H1 (cell line): ENCODE measurements at regions not wholly inside any gene's neighbourhood (a gene's known extent, or its start where the extent isn't known, plus 50 kb on each side); places are given as distances from the start of the nearest gene placed in this dataset.

Source experiments
- CTCF ChIA-PET: fragments of 300-600 bp; sonication (Branson Sonifier 250); formaldehyde crosslinking; loops from one replicate; lab custom pipeline; 2021; ENCODE audit not compliant: partially characterized antibody; lab: Charles Lee
- POLR2A ChIA-PET: fragments of 300-600 bp; sonication (Branson Sonifier 250); formaldehyde crosslinking; loops from one replicate; lab custom pipeline; 2021; ENCODE audit warnings: inconsistent platforms; ENCODE audit not compliant: partially characterized antibody; lab: Charles Lee
- DNase-seq, 2 experiments: peaks; one replicate each; pipeline versions ENCODE4 v3.0.0 to v3.0.0-alpha.2; 2010 to 2022; ENCODE audit warnings: low spot score in 2 of 2, low read depth in 1 of 2, mixed read lengths in 1 of 2
- FAIRE-seq: peaks from 2 replicates; lab custom pipeline; 2011; peaks lifted over from hg19 to GRCh38; lab: Jason Lieb, UNC
- H2AFZ ChIP-seq: 2 replicates; pipeline ENCODE4 v1.8.1; 2012; ENCODE audit warnings: low read length, inconsistent platforms
- H2AK5ac ChIP-seq: 2 replicates; pipeline ENCODE4 v1.6.1; 2013; ENCODE audit warnings: low read depth, low read length
- H2BK120ac ChIP-seq: replicated peaks from 2 replicates; pipeline ENCODE3; 2013; ENCODE audit warnings: low read depth, low read length, inconsistent platforms
- H2BK12ac ChIP-seq: 2 replicates; pipeline ENCODE4 v1.6.1; 2013; ENCODE audit warnings: low read depth, low read length
- H2BK15ac ChIP-seq: 2 replicates; pipeline ENCODE4 v1.6.1; 2013; ENCODE audit warnings: low read length
- H2BK20ac ChIP-seq: 2 replicates; pipeline ENCODE4 v1.6.1; 2013; ENCODE audit warnings: low read length
- H2BK5ac ChIP-seq: 2 replicates; pipeline ENCODE4 v1.6.1; 2013; ENCODE audit warnings: low read depth, low read length
- H3K14ac ChIP-seq: 2 replicates; pipeline ENCODE4 v1.6.1; 2013; ENCODE audit warnings: inconsistent platforms; ENCODE audit not compliant: insufficient read length
- H3K18ac ChIP-seq: 2 replicates; pipeline ENCODE4 v1.6.1; 2013; ENCODE audit warnings: low read length; ENCODE audit errors: extremely low read depth
- H3K23ac ChIP-seq: 2 replicates; pipeline ENCODE4 v1.6.1; 2013; ENCODE audit warnings: inconsistent platforms; ENCODE audit not compliant: insufficient read length
- H3K23me2 ChIP-seq: 2 replicates; pipeline ENCODE4 v1.6.1; 2013; ENCODE audit warnings: low read depth, low read length
- H3K27ac ChIP-seq: 2 replicates; pipeline ENCODE4 v1.6.1; 2011; ENCODE audit warnings: low read depth, low read length, inconsistent platforms
- H3K27me3 ChIP-seq, 4 experiments: replicated peaks in 1 of 4; 1 replicate in 1 of 4; 2 replicates in 3 of 4; pipeline versions ENCODE4 v1.6.1 to v1.8.1; 2011 to 2013; ENCODE audit warnings: low read length in 3 of 4, mild to moderate bottlenecking in 3 of 4, inconsistent platforms in 2 of 4, mixed read lengths in 2 of 4, moderate library complexity in 1 of 4; ENCODE audit not compliant: control insufficient read depth in 3 of 4, insufficient read depth in 3 of 4; ENCODE audit errors: extremely low read depth in 1 of 4
- H3K36me3 ChIP-seq, 4 experiments: 2 replicates each; pipeline versions ENCODE4 v1.6.1 to v1.8.1; 2011 to 2013; ENCODE audit warnings: mild to moderate bottlenecking in 4 of 4, low read length in 3 of 4, moderate library complexity in 2 of 4, control low read depth in 1 of 4, inconsistent platforms in 1 of 4; ENCODE audit not compliant: insufficient read depth in 4 of 4, control insufficient read depth in 2 of 4
- H3K4ac ChIP-seq: replicated peaks from 2 replicates; pipeline ENCODE3; 2013; ENCODE audit warnings: low read length, low read depth, mixed read lengths, inconsistent platforms; ENCODE audit not compliant: insufficient read length
- H3K4me1 ChIP-seq, 4 experiments: replicated peaks in 1 of 4; 1 replicate in 1 of 4; 2 replicates in 3 of 4; pipeline versions ENCODE4 v1.6.1 to v1.8.1; 2011 to 2013; ENCODE audit warnings: low read length in 3 of 4, inconsistent platforms in 2 of 4, mixed read lengths in 1 of 4; ENCODE audit not compliant: insufficient read depth in 4 of 4, control insufficient read depth in 3 of 4
- H3K4me2 ChIP-seq, 2 experiments: 2 replicates each; pipeline versions ENCODE4 v1.6.1 to v1.8.1; 2011 to 2013; ENCODE audit warnings: low read depth in 2 of 2, low read length in 2 of 2, control low read depth in 1 of 2, inconsistent platforms in 1 of 2, mild to moderate bottlenecking in 1 of 2; ENCODE audit not compliant: insufficient read depth in 1 of 2
- H3K4me3 ChIP-seq, 4 experiments: fragments of 200-600, 300-600 bp in 1 of 4; sonication (generic), shearing (Covaris generic), sonication (Bioruptor Twin) in 1 of 4; 2 replicates each; pipeline versions ENCODE4 v1.5.1 to v1.8.1; 2011 to 2016; ENCODE audit warnings: low read length in 4 of 4, low read depth in 3 of 4, control low read depth in 2 of 4, inconsistent platforms in 2 of 4, mild to moderate bottlenecking in 2 of 4, mixed read lengths in 1 of 4, moderate library complexity in 1 of 4; ENCODE audit not compliant: insufficient read depth in 2 of 4; ENCODE audit errors: extremely low read depth in 1 of 4
- H3K56ac ChIP-seq: replicated peaks from 2 replicates; pipeline ENCODE3; 2013; ENCODE audit warnings: low read depth, mild to moderate bottlenecking, mixed read lengths, low read length, inconsistent platforms; ENCODE audit not compliant: insufficient read length
- H3K79me1 ChIP-seq: 2 replicates; pipeline ENCODE4 v1.6.1; 2013; ENCODE audit warnings: low read depth, low read length, control low read depth
- H3K79me2 ChIP-seq, 2 experiments: 2 replicates each; pipeline versions ENCODE4 v1.6.1 to v1.8.1; 2012 to 2013; ENCODE audit warnings: low read length in 2 of 2, mild to moderate bottlenecking in 2 of 2, inconsistent platforms in 1 of 2; ENCODE audit not compliant: insufficient read depth in 2 of 2, control insufficient read depth in 1 of 2
- H3K9ac ChIP-seq, 4 experiments: replicated peaks in 1 of 4; 1 replicate in 1 of 4; 2 replicates in 3 of 4; pipeline versions ENCODE4 v1.6.1 to v1.8.1; 2011 to 2013; ENCODE audit warnings: low read depth in 3 of 4, low read length in 3 of 4, control low read depth in 2 of 4, mild to moderate bottlenecking in 2 of 4, moderate library complexity in 2 of 4, inconsistent platforms in 1 of 4; ENCODE audit errors: extremely low read depth in 1 of 4
- H3K9me3 ChIP-seq, 2 experiments: 2 replicates each; pipeline versions ENCODE4 v1.6.1 to v1.8.1; 2012 to 2013; ENCODE audit warnings: mild to moderate bottlenecking in 2 of 2, moderate library complexity in 2 of 2, control low read depth in 1 of 2, inconsistent platforms in 1 of 2, low read depth in 1 of 2, low read length in 1 of 2, mixed read lengths in 1 of 2; ENCODE audit not compliant: insufficient read depth in 2 of 2
- H4K20me1 ChIP-seq, 2 experiments: replicated peaks in 1 of 2; 2 replicates each; pipeline versions ENCODE3 to v1.8.1; 2011 to 2013; ENCODE audit warnings: inconsistent platforms in 2 of 2, low read length in 2 of 2, mild to moderate bottlenecking in 1 of 2; ENCODE audit not compliant: insufficient read depth in 2 of 2, control insufficient read depth in 1 of 2
- H4K5ac ChIP-seq: 2 replicates; pipeline ENCODE4 v1.6.1; 2013; ENCODE audit warnings: low read length, low read depth, mixed read lengths, inconsistent platforms; ENCODE audit not compliant: insufficient read length
- H4K8ac ChIP-seq: 2 replicates; pipeline ENCODE4 v1.8.0; 2013; ENCODE audit warnings: mild to moderate bottlenecking, moderate library complexity, low read length, inconsistent platforms; ENCODE audit not compliant: insufficient read depth; ENCODE audit errors: extremely low read depth
- H4K91ac ChIP-seq: replicated peaks from 2 replicates; pipeline ENCODE3; 2013; ENCODE audit warnings: low read length, mixed read lengths, inconsistent platforms; ENCODE audit not compliant: insufficient read length
- BCL11A ChIP-seq, 2 experiments: IDR thresholded peaks; one replicate each; pipeline ENCODE4 v1.6.1; 2011; ENCODE audit warnings: low read depth in 2 of 2, low read length in 2 of 2, mild to moderate bottlenecking in 2 of 2
- CTBP2 ChIP-seq: IDR thresholded peaks from 2 replicates; pipeline ENCODE4 v1.7.0; 2011; ENCODE audit warnings: borderline replicate concordance, mild to moderate bottlenecking, moderate library complexity, mixed read lengths, low read length; ENCODE audit not compliant: insufficient read depth, insufficient read length
- FOSL1 ChIP-seq: IDR thresholded peaks from 2 replicates; pipeline ENCODE4 v1.6.1; 2011; ENCODE audit warnings: mild to moderate bottlenecking, low read depth, low read length, moderate library complexity; ENCODE audit not compliant: insufficient read depth
- RAD21 ChIP-seq, 2 experiments: IDR thresholded peaks in 1 of 2; conservative IDR thresholded peaks in 1 of 2; 2 replicates each; pipeline ENCODE4 v1.6.1; 2011; ENCODE audit warnings: low read depth in 2 of 2, low read length in 2 of 2, improper control_type of control experiment in 1 of 2, inconsistent platforms in 1 of 2, mild to moderate bottlenecking in 1 of 2, moderate library complexity in 1 of 2
- RFX5 ChIP-seq: IDR thresholded peaks from 2 replicates; pipeline ENCODE4 v1.6.1; 2011; ENCODE audit warnings: low read depth, low read length, improper control_type of control experiment, borderline replicate concordance
- SIX5 ChIP-seq: IDR thresholded peaks from 2 replicates; pipeline ENCODE4 v1.6.1; 2011; ENCODE audit warnings: mild to moderate bottlenecking, low read depth, low read length
- SP2 ChIP-seq: IDR thresholded peaks from 2 replicates; pipeline ENCODE4 v1.6.1; 2012; ENCODE audit warnings: mild to moderate bottlenecking, low read length, inconsistent platforms
- SRF ChIP-seq: IDR thresholded peaks from 2 replicates; pipeline ENCODE4 v1.6.1; 2011; ENCODE audit warnings: mild to moderate bottlenecking, low read depth, low read length, moderate library complexity
- SUZ12 ChIP-seq: fragments of 200-600 bp; sonication (generic); IDR thresholded peaks from 2 replicates; pipeline ENCODE4 v1.6.1; 2012; ENCODE audit warnings: mild to moderate bottlenecking, inconsistent platforms, low read length, moderate library complexity, mixed read lengths
- TAF1 ChIP-seq: IDR thresholded peaks from 2 replicates; pipeline ENCODE4 v1.6.1; 2011; ENCODE audit warnings: mild to moderate bottlenecking, low read depth, low read length
- TAF7 ChIP-seq: optimal IDR thresholded peaks from 2 replicates; pipeline ENCODE3; 2011; ENCODE audit warnings: low read depth, mild to moderate bottlenecking, inconsistent platforms, low read length, moderate library complexity, borderline replicate concordance
- TEAD4 ChIP-seq: IDR thresholded peaks from 2 replicates; pipeline ENCODE4 v1.6.1; 2012; ENCODE audit warnings: low read depth, low read length, inconsistent platforms, mixed read lengths
- YY1 ChIP-seq: IDR thresholded peaks from 2 replicates; pipeline ENCODE4 v1.6.1; 2011; ENCODE audit warnings: low read depth, mild to moderate bottlenecking, low read length
- ZNF274 ChIP-seq: IDR thresholded peaks from 2 replicates; pipeline ENCODE4 v1.7.0; 2012; ENCODE audit warnings: low read length, borderline replicate concordance; ENCODE audit errors: extremely low read depth
- WGBS, 2 experiments: shearing (Covaris generic) in 1 of 2; methylation state at CpG; one replicate each; pipeline versions ENCODE4 v1.1.6 to v1.1.7; 2013 to 2015; ENCODE audit warnings: low lambda C conversion rate in 2 of 2, mixed read lengths in 2 of 2, inconsistent platforms in 1 of 2, low coverage in 1 of 2, missing lambda C conversion rate in 1 of 2; ENCODE audit not compliant: insufficient replicate concordance in 2 of 2, insufficient coverage in 1 of 2, insufficient read length in 1 of 2; ENCODE audit errors: extremely low coverage in 1 of 2, missing lambda C conversion rate in 1 of 2; 5-methylcytosine and 5-hydroxymethylcytosine counted together

GRCh38 chr9:117825609-117826347 is 121.6 kb downstream of the TLR4 start:
- H3K56ac ChIP-seq, result no peak overlapping the region
- no peak overlapping the region for H2AK5ac ChIP-seq
- no peaks in the 10 kb centered on the region for H3K9me3 ChIP-seq
- no peak overlapping the region for H3K14ac ChIP-seq
- no peak overlapping the region for H3K27ac ChIP-seq
- no peak overlapping the region for H2AFZ ChIP-seq
- H4K20me1 ChIP-seq, result no peaks in the 10 kb centered on the region
- H3K23ac ChIP-seq, result no peak overlapping the region
- H4K91ac ChIP-seq, result no peak overlapping the region
- H3K4me1 ChIP-seq, result peaks cover 0 to 6% (median 2%) of the 10 kb centered on the region in 4 experiments; a peak in 2 of 7 replicates
- H2BK20ac ChIP-seq, result no peak overlapping the region
- H3K27me3 ChIP-seq, result no peaks in the 10 kb centered on the region
- CTCF ChIA-PET, result interaction anchor here (1.1 kb wide), 1 partner anchor 20 kb away, joined by 3 read pairs; no protein-coding TSS in a partner anchor
- 61% methylated on average over 4 of the region's 4 CpGs; no CpG with 5 or more reads in 1 of the 2 experiments for WGBS, 2 experiments
- no peak overlapping the region for H2BK15ac ChIP-seq
- H3K4me2 ChIP-seq, result no peak overlapping the region
- no peak overlapping the region for H3K9ac ChIP-seq
- no peaks in the 10 kb centered on the region for H3K36me3 ChIP-seq
- H3K23me2 ChIP-seq, result no peaks in the 10 kb centered on the region
- no peaks in the 10 kb centered on the region for H3K79me1 ChIP-seq
- no peak overlapping the region for H2BK120ac ChIP-seq
- no peak overlapping the region for H2BK5ac ChIP-seq
- FAIRE-seq (no peak), DNase-seq (no peak)
- H2BK12ac ChIP-seq, result no peak overlapping the region
- H4K8ac ChIP-seq, result no peak overlapping the region
- no peak overlapping the region for H3K4me3 ChIP-seq
- no peaks in the 10 kb centered on the region for H3K79me2 ChIP-seq
- no peak overlapping the region for H3K18ac ChIP-seq
- H3K4ac ChIP-seq, result no peak overlapping the region
- POLR2A ChIA-PET, result no interaction called here
- H4K5ac ChIP-seq, result no peak overlapping the region
- no peak for TF ChIP-seq RFX5
- no peak for TF ChIP-seq BCL11A (IDR thresholded peaks at IDR 0.05; ENCODE audit: low read depth in 2 of 2, low read length in 2 of 2)
- TF ChIP-seq YY1, result no peak
- no peak for TF ChIP-seq SP2
- no peak for TF ChIP-seq ZNF274
- TF ChIP-seq TAF1, result no peak
- TF ChIP-seq SUZ12, result no peak
- no peak for TF ChIP-seq FOSL1
- no peak for TF ChIP-seq TEAD4
- no peak for TF ChIP-seq RAD21 (IDR thresholded peaks at IDR 0.05 in 1 of 2, conservative IDR thresholded peaks at IDR 0.05 in 1 of 2; ENCODE audit: low read depth in 2 of 2, low read length in 2 of 2)
- no peak for TF ChIP-seq SIX5
- TF ChIP-seq SRF, result no peak
- TF ChIP-seq CTBP2, result no peak
- no peak for TF ChIP-seq TAF7
